SU-DHL-6 (cell line): ENCODE measurements at regions not wholly inside any gene's neighbourhood (a gene's known extent, or its start where the extent isn't known, plus 50 kb on each side); places are given as distances from the start of the nearest gene placed in this dataset.

ENCODE experiments used
- H2AFZ ChIP-seq: fragments of 200-600 bp; sonication (generic); 2 replicates; pipeline ENCODE4 v1.6.1; 2014; ENCODE audit warnings: low read depth, mild to moderate bottlenecking, moderate library complexity, mixed read lengths, antibody characterized with exemption, low read length; ENCODE audit not compliant: severe bottlenecking
- H3F3A ChIP-seq: fragments of 200-600 bp; shearing (Covaris generic); 2 replicates; pipeline ENCODE4 v1.6.0; 2016; ENCODE audit warnings: antibody characterized with exemption, mild to moderate bottlenecking; ENCODE audit not compliant: insufficient read depth
- H3K27ac ChIP-seq: fragments of 200-600 bp; sonication (generic); 2 replicates; pipeline ENCODE4 v1.5.1; 2016; ENCODE audit warnings: low read depth, mild to moderate bottlenecking, low read length, moderate library complexity, mixed read lengths
- H3K27me3 ChIP-seq: fragments of 200-600 bp; sonication (generic), shearing (Covaris generic); 2 replicates; pipeline ENCODE4 v1.6.0; 2014; ENCODE audit warnings: mild to moderate bottlenecking, low read length
- H3K36me3 ChIP-seq: fragments of 200-600 bp; sonication (generic); 2 replicates; pipeline ENCODE4 v1.6.1; 2014; ENCODE audit warnings: mild to moderate bottlenecking, low read length, mixed read lengths
- H3K4me2 ChIP-seq: fragments of 300-600, 200-600 bp; shearing (Covaris generic), sonication (generic); 2 replicates; pipeline ENCODE4 v1.6.0; 2014; ENCODE audit warnings: low read length, low read depth, mild to moderate bottlenecking; ENCODE audit not compliant: poor library complexity, severe bottlenecking
- H3K4me3 ChIP-seq: fragments of 200-600 bp; sonication (generic); 2 replicates; pipeline ENCODE4 v1.5.1; 2014; ENCODE audit warnings: antibody characterized with exemption, low read length, mild to moderate bottlenecking, mixed read lengths; ENCODE audit not compliant: insufficient read depth, poor library complexity, severe bottlenecking
- H3K79me2 ChIP-seq: fragments of 200-600 bp; sonication (generic); 2 replicates; pipeline ENCODE4 v1.6.1; 2014; ENCODE audit warnings: mild to moderate bottlenecking, low read length, moderate library complexity; ENCODE audit not compliant: insufficient read depth
- H3K9ac ChIP-seq: fragments of 200-600 bp; sonication (generic); 2 replicates; pipeline ENCODE4 v1.7.0; 2014; ENCODE audit warnings: mild to moderate bottlenecking, low read length
- H3K9me2 ChIP-seq: fragments of 200-600 bp; sonication (generic); replicated peaks from 2 replicates; pipeline ENCODE4 v1.6.1; 2014; ENCODE audit warnings: low read length; ENCODE audit not compliant: insufficient read depth
- H3K9me3 ChIP-seq: fragments of 200-600 bp; sonication (generic); 2 replicates; pipeline ENCODE4 v1.6.1; 2014; ENCODE audit warnings: low read length, mixed read lengths; ENCODE audit not compliant: insufficient read depth
- H4K20me1 ChIP-seq: fragments of 200-600 bp; sonication (generic); 2 replicates; pipeline ENCODE4 v1.6.1; 2014; ENCODE audit warnings: low read depth, mild to moderate bottlenecking, antibody characterized with exemption, low read length, moderate library complexity, mixed read lengths
- CTCF ChIP-seq: fragments of 200-600 bp; sonication (generic); IDR thresholded peaks from one replicate; pipeline ENCODE4 v1.5.1; 2017; ENCODE audit warnings: antibody characterized with exemption, mild to moderate bottlenecking, low read length, moderate library complexity; ENCODE audit not compliant: insufficient read depth, poor library complexity, severe bottlenecking
- EZH2phosphoT487 ChIP-seq: fragments of 200-600 bp; sonication (generic), shearing (Covaris generic); conservative IDR thresholded peaks from 2 replicates; pipeline ENCODE4 v1.6.1; 2018; ENCODE audit warnings: mild to moderate bottlenecking, antibody characterized with exemption, low read length, moderate library complexity, mixed read lengths

- Histone ChIP-seq H3K36me3 (no peaks in the 10 kb centered on the region), H3K27ac (no peak overlapping the region), H3K27me3 (no peaks in the 10 kb centered on the region), H3K4me2 (no peak overlapping the region), H2AFZ (no peak overlapping the region), H3K9me2 (no peaks in the 10 kb centered on the region), H3K4me3 (no peak overlapping the region), H4K20me1 (no peaks in the 10 kb centered on the region), H3K79me2 (no peaks in the 10 kb centered on the region), H3K9ac (no peak overlapping the region), H3F3A (no peaks in the 10 kb centered on the region), H3K9me3 (no peaks in the 10 kb centered on the region)
- no peak for TF ChIP-seq CTCF
- no peak for TF ChIP-seq EZH2phosphoT487
Observed at GRCh38 chr7:22598318-22598920, 98.4 kb upstream of the STEAP1B start.

GRCh38 chr7:22597844-22598243, 97.9 kb upstream of the STEAP1B start:
- no peaks in the 10 kb centered on the region for H3K27me3 ChIP-seq
- no peak overlapping the region for H3K4me3 ChIP-seq
- H3F3A ChIP-seq = no peaks in the 10 kb centered on the region
- no peak overlapping the region for H3K9ac ChIP-seq
- no peaks in the 10 kb centered on the region for H3K36me3 ChIP-seq
- H4K20me1 ChIP-seq = no peaks in the 10 kb centered on the region
- TF ChIP-seq CTCF (no peak), EZH2phosphoT487 (no peak)
- no peak overlapping the region for H3K27ac ChIP-seq
- H3K9me3 ChIP-seq = no peaks in the 10 kb centered on the region
- no peaks in the 10 kb centered on the region for H3K9me2 ChIP-seq
- H3K79me2 ChIP-seq = no peaks in the 10 kb centered on the region
- H3K4me2 ChIP-seq = no peak overlapping the region
- H2AFZ ChIP-seq = no peak overlapping the region

- no peak overlapping the region for H2AFZ ChIP-seq
- no peak overlapping the region for H3K4me2 ChIP-seq
- H3K27me3 ChIP-seq = no peaks in the 10 kb centered on the region
- H3F3A ChIP-seq = no peaks in the 10 kb centered on the region
- no peaks in the 10 kb centered on the region for H3K79me2 ChIP-seq
- H3K9me2 ChIP-seq = no peaks in the 10 kb centered on the region
- no peak for TF ChIP-seq EZH2phosphoT487
- no peak for TF ChIP-seq CTCF
- H3K36me3 ChIP-seq = no peaks in the 10 kb centered on the region
- H3K27ac ChIP-seq = no peak overlapping the region
- H3K9ac ChIP-seq = no peak overlapping the region
- H3K4me3 ChIP-seq = no peak overlapping the region
- H4K20me1 ChIP-seq = no peaks in the 10 kb centered on the region
- no peaks in the 10 kb centered on the region for H3K9me3 ChIP-seq
Observed at GRCh38 chr7:22596763-22597400, 96.9 kb upstream of the STEAP1B start.
